ENCODE measurements at regions not wholly inside any gene's neighbourhood (a gene's known extent, or its start where the extent isn't known, plus 50 kb on each side); places are given as distances from the start of the nearest gene placed in this dataset.

- H3K27me3 ChIP-seq (ENCODE audit: insufficient read depth, insufficient read length), result no peaks in the 10 kb centered on the region
- no peaks in the 10 kb centered on the region for H3K36me3 ChIP-seq (ENCODE audit: insufficient read depth, insufficient read length, low read length)
- H3K9me3 ChIP-seq (ENCODE audit: insufficient read depth, low read length), result no peaks in the 10 kb centered on the region; the same call in 1 of the 2 replicates
- peak overlapping the region; percentile 28 for H3K4me3 ChIP-seq (ENCODE audit: insufficient read length, low read depth)
- no peak overlapping the region for H3K9ac ChIP-seq (ENCODE audit: insufficient read length, low read depth)
- no peaks in the 10 kb centered on the region for H3K4me1 ChIP-seq (ENCODE audit: insufficient read depth, insufficient read length)
- DNase-seq (ENCODE audit: low read depth, low spot score), result peak; percentile 93
- no peak for TF ChIP-seq ZNF274 (IDR thresholded peaks at IDR 0.05; ENCODE audit: low read depth, low read length)
- TF ChIP-seq YY1 (IDR thresholded peaks at IDR 0.05; ENCODE audit: insufficient read depth, insufficient read length), result peak; percentile 65
Observed at GRCh38 chr2:2613279-2614199, 282.5 kb upstream of the MYT1L start.

GRCh38 chr2:2610751-2611150 lies 279.7 kb upstream of the MYT1L start:
- Histone ChIP-seq H3K9ac (ENCODE audit: insufficient read length, low read depth) (no peak overlapping the region), H3K4me3 (ENCODE audit: insufficient read length, low read depth) (no peak overlapping the region), H3K27me3 (ENCODE audit: insufficient read depth, insufficient read length) (no peaks in the 10 kb centered on the region), H3K36me3 (ENCODE audit: insufficient read depth, insufficient read length, low read length) (no peaks in the 10 kb centered on the region), H3K4me1 (ENCODE audit: insufficient read depth, insufficient read length) (peaks cover 3% of the 10 kb centered on the region), H3K9me3 (ENCODE audit: insufficient read depth, low read length) (no peaks in the 10 kb centered on the region; the same call in 1 of the 2 replicates)
- TF ChIP-seq YY1 (IDR thresholded peaks at IDR 0.05; ENCODE audit: insufficient read depth, insufficient read length) (no peak), ZNF274 (IDR thresholded peaks at IDR 0.05; ENCODE audit: low read depth, low read length) (no peak), SUZ12 (IDR thresholded peaks at IDR 0.05; ENCODE audit: extremely low read depth, insufficient read depth, insufficient read length) (no peak)
- no peak for DNase-seq (ENCODE audit: low read depth, low spot score)

GRCh38 chr2:2600366-2600765 lies 269.3 kb upstream of the MYT1L start:
- H3K9ac ChIP-seq (ENCODE audit: insufficient read length, low read depth), result no peak overlapping the region
- TF ChIP-seq ZNF274 (IDR thresholded peaks at IDR 0.05; ENCODE audit: low read depth, low read length), result no peak
- no peak for TF ChIP-seq SUZ12 (IDR thresholded peaks at IDR 0.05; ENCODE audit: extremely low read depth, insufficient read depth, insufficient read length)
- TF ChIP-seq YY1 (IDR thresholded peaks at IDR 0.05; ENCODE audit: insufficient read depth, insufficient read length), result no peak
- DNase-seq (ENCODE audit: low read depth, low spot score), result no peak
- no peaks in the 10 kb centered on the region for H3K9me3 ChIP-seq (ENCODE audit: insufficient read depth, low read length)
- H3K4me1 ChIP-seq (ENCODE audit: insufficient read depth, insufficient read length), result no peaks in the 10 kb centered on the region
- no peak overlapping the region for H3K4me3 ChIP-seq (ENCODE audit: insufficient read length, low read depth)
- H3K27me3 ChIP-seq (ENCODE audit: insufficient read depth, insufficient read length), result no peaks in the 10 kb centered on the region
- no peaks in the 10 kb centered on the region for H3K36me3 ChIP-seq (ENCODE audit: insufficient read depth, insufficient read length, low read length)

- DNase-seq (ENCODE audit: low read depth, low spot score), result no peak
- no peaks in the 10 kb centered on the region for H3K9me3 ChIP-seq (ENCODE audit: insufficient read depth, low read length)
Observed at GRCh38 chr2:2599441-2599840, 268.4 kb upstream of the MYT1L start.

GRCh38 chr2:2597712-2598111 lies 266.6 kb upstream of the MYT1L start:
- no peaks in the 10 kb centered on the region for H3K27me3 ChIP-seq (ENCODE audit: insufficient read depth, insufficient read length)
- TF ChIP-seq SUZ12 (IDR thresholded peaks at IDR 0.05; ENCODE audit: extremely low read depth, insufficient read depth, insufficient read length) (no peak), YY1 (IDR thresholded peaks at IDR 0.05; ENCODE audit: insufficient read depth, insufficient read length) (no peak), ZNF274 (IDR thresholded peaks at IDR 0.05; ENCODE audit: low read depth, low read length) (no peak)

More at GRCh38 chr2:2599441-2599840, 268.4 kb upstream of the MYT1L start:
- no peaks in the 10 kb centered on the region for H3K36me3 ChIP-seq (ENCODE audit: insufficient read depth, insufficient read length, low read length)
- no peak overlapping the region for H3K4me3 ChIP-seq (ENCODE audit: insufficient read length, low read depth)
- H3K27me3 ChIP-seq (ENCODE audit: insufficient read depth, insufficient read length), result no peaks in the 10 kb centered on the region
- TF ChIP-seq ZNF274 (IDR thresholded peaks at IDR 0.05; ENCODE audit: low read depth, low read length) (no peak), SUZ12 (IDR thresholded peaks at IDR 0.05; ENCODE audit: extremely low read depth, insufficient read depth, insufficient read length) (no peak), YY1 (IDR thresholded peaks at IDR 0.05; ENCODE audit: insufficient read depth, insufficient read length) (no peak)
- H3K9ac ChIP-seq (ENCODE audit: insufficient read length, low read depth), result no peak overlapping the region
- no peaks in the 10 kb centered on the region for H3K4me1 ChIP-seq (ENCODE audit: insufficient read depth, insufficient read length)

GRCh38 chr2:2591542-2591940 lies 260.5 kb upstream of the MYT1L start:
- no peak for DNase-seq (ENCODE audit: low read depth, low spot score)
- Histone ChIP-seq H3K9me3 (ENCODE audit: insufficient read depth, low read length) (no peaks in the 10 kb centered on the region), H3K4me3 (ENCODE audit: insufficient read length, low read depth) (no peak overlapping the region), H3K4me1 (ENCODE audit: insufficient read depth, insufficient read length) (no peaks in the 10 kb centered on the region), H3K36me3 (ENCODE audit: insufficient read depth, insufficient read length, low read length) (no peaks in the 10 kb centered on the region), H3K9ac (ENCODE audit: insufficient read length, low read depth) (no peak overlapping the region), H3K27me3 (ENCODE audit: insufficient read depth, insufficient read length) (no peaks in the 10 kb centered on the region)
- no peak for TF ChIP-seq SUZ12 (IDR thresholded peaks at IDR 0.05; ENCODE audit: extremely low read depth, insufficient read depth, insufficient read length)
- no peak for TF ChIP-seq ZNF274 (IDR thresholded peaks at IDR 0.05; ENCODE audit: low read depth, low read length)
- no peak for TF ChIP-seq YY1 (IDR thresholded peaks at IDR 0.05; ENCODE audit: insufficient read depth, insufficient read length)

More at GRCh38 chr2:2597712-2598111, 266.6 kb upstream of the MYT1L start:
- Histone ChIP-seq H3K9ac (ENCODE audit: insufficient read length, low read depth) (no peak overlapping the region), H3K36me3 (ENCODE audit: insufficient read depth, insufficient read length, low read length) (no peaks in the 10 kb centered on the region), H3K9me3 (ENCODE audit: insufficient read depth, low read length) (no peaks in the 10 kb centered on the region), H3K4me3 (ENCODE audit: insufficient read length, low read depth) (no peak overlapping the region), H3K4me1 (ENCODE audit: insufficient read depth, insufficient read length) (no peaks in the 10 kb centered on the region)
- DNase-seq (ENCODE audit: low read depth, low spot score), result no peak

GRCh38 chr2:2590841-2591541 lies 259.9 kb upstream of the MYT1L start:
- no peak for DNase-seq (ENCODE audit: low read depth, low spot score)
- TF ChIP-seq SUZ12 (IDR thresholded peaks at IDR 0.05; ENCODE audit: extremely low read depth, insufficient read depth, insufficient read length) (no peak), YY1 (IDR thresholded peaks at IDR 0.05; ENCODE audit: insufficient read depth, insufficient read length) (no peak), ZNF274 (IDR thresholded peaks at IDR 0.05; ENCODE audit: low read depth, low read length) (no peak)

More at GRCh38 chr2:2590841-2591541, 259.9 kb upstream of the MYT1L start:
- Histone ChIP-seq H3K9ac (ENCODE audit: insufficient read length, low read depth) (no peak overlapping the region), H3K36me3 (ENCODE audit: insufficient read depth, insufficient read length, low read length) (no peaks in the 10 kb centered on the region), H3K4me3 (ENCODE audit: insufficient read length, low read depth) (no peak overlapping the region), H3K4me1 (ENCODE audit: insufficient read depth, insufficient read length) (no peaks in the 10 kb centered on the region), H3K27me3 (ENCODE audit: insufficient read depth, insufficient read length) (no peaks in the 10 kb centered on the region), H3K9me3 (ENCODE audit: insufficient read depth, low read length) (no peaks in the 10 kb centered on the region)

Data from NT2/D1 (cell line).